Islet precursor cell (in vitro differentiated cells): ENCODE measurements at regions not wholly inside any gene's neighbourhood (a gene's known extent, or its start where the extent isn't known, plus 50 kb on each side); places are given as distances from the start of the nearest gene placed in this dataset.

Experiments used
- DNase-seq: peaks from one replicate; pipeline ENCODE4 v3.0.0-alpha.2; 2018

DNA sequence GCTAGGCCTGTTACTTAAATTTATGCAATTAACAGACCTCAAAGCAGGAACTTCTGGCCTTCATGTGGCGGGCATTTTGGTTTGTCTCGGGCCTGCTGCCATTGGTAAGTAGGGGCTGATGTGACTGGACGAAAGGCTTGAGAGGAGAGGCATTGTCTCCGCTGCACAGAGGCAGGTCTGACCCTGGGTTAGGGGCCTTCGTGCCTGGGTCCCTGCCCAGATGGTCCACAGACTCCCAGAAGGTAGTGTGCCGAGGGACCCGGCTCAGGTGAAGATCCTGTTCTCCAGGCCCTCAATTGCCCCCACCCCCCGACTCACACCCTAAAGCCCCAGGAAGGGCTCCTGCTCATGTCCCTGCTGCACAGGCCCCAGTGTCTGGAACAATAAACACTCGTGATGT, 764.9 kb downstream of the TMEM182 start:
- DNase-seq: no peak

DNA sequence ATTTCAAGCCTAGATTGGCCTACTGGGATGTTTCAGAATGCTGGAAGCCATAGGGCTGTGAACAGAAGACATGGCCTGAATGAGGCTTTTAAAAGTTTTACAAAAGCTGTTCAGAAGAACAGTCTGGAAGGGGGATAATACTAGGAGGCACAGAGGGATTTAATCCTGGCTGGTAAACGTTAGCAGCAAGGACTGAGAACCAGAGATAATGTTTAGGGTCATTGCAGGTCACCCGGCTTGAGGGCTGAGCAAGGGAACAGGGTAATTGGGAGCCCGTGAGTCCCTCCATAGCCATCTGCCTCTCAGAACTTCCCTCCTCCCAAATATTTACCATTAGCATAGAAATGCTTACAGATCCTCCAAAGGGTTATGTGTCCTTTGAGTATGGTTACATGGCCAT, 765.4 kb downstream of the TMEM182 start:
- DNase-seq: no peak

DNA sequence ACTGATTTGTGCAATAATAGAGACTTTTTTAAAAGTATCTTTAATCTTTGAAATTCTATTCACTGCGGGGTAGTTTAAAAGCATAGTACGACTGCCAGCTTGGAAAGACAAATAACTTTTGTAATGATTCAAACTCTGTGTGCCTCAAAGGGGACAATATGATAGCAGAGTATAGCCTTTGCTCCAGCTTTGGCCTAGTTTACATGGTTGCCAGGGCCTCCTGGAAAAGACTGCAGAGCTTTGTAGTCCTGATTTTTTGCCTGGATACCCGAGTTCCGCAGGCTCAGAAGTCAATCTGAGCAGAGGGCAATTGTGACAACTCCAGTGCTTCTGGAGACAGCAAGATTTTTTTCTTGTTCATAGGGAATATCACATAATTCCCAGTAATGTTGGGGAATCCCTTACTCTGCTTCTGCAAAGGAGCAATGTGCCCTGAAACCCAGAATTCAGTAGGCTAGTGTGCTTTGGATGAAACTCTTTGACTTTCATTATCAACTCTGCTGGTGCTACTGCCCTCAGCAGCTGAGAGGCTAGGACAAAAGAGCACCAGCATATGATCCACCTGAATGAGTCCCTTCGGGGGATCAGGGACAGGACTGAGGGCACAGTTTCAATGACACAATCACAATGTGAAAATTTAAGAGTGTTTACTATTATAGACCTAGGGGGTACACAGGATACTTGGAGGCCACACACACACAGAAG, 768.1 kb downstream of the TMEM182 start:
- DNase-seq: no peak

DNA sequence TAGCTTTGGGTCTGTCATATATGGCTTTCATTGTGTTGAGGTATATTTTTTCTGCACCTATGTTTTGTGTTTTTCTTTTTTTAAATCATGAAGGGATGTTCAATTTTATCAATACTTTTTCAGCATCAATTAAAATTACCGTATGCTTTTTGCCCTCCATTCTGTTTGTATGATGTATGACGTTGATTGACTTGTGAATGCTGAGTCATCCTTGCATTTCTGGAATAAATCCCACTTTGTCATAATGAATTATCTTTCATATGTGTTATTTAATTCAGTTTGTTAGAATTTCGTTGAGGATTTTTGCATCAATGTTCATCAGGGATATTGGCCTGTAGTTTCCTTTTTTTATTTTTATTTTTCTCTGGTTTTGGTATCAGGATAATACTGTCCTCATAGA, 790.9 kb downstream of the TMEM182 start:
- no peak for DNase-seq

DNA sequence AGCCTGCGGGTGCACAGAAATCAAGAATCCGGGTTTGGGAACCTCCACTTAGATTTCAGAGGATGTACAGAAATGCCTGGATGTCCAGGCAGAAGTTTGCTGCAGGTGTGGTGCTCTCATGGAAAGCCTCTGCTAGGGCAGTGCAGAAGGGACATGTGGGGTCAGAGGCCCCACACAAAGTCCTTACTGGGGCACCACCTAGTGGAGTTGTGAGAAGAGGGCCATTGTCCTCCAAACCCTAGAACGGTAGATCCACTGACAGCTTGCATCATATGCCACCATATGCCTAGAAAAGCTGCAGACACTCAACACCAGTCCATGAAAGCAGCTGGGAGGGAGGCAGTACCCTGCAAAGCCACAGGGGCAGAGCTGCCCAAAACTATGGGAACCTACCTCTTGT, 833.0 kb downstream of the TMEM182 start:
- no peak for DNase-seq

DNA sequence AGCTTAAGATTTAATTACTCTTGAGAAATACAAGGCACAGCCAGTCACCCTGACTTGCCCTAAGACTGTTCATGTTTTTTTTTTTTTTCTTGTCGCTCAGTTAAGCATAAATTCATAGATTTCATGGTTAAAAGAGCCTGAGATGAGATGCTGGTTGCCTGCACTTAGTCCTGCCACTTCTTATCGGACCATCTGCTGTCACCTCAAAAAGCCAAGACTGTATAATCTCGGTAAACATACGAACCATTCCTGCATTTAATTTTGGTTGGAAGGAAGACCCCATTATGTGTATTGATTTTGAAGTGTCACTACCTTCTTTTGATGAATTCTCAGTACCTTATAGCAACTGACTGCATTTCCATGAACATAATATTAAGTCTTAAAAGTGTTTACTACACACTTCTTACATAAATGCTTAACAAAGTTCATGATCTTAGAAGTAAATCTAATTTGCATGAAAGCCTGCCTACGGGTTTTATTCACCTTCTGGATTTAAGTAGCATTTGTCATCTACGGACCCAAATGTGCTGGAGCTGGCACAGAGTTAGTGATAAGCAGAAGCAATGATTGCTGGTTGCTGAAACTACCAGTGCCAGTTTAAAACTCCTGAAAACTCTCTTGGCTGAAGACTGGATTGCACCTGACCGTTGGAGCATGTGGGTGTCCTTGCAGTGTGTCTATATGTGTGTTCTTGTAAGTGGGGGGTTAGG, 843.4 kb downstream of the TMEM182 start:
- DNase-seq: no peak

DNA sequence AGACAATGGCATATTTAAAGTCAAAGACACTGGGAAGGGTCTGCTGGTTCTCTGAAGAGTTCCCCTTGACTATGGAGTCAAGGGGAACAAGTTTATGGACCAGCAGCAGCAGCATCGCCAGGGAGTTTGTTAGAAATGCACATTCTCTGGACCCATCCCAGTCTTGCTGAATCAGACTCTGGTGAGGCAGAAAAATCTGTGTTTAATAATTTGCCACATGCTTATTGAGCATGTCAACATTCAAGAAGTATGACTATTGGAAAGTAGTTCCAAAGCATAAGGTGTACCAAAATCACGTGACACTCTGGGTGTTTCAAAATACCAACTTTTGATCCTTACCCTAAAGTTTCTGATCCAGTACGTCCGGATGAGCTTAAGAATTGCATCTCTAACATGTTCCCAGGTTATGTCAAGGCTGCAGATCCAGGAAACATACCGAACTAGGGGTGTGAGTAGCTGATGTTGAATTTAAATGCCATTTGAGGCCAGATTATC, 853.8 kb downstream of the TMEM182 start:
- DNase-seq: no peak

DNA sequence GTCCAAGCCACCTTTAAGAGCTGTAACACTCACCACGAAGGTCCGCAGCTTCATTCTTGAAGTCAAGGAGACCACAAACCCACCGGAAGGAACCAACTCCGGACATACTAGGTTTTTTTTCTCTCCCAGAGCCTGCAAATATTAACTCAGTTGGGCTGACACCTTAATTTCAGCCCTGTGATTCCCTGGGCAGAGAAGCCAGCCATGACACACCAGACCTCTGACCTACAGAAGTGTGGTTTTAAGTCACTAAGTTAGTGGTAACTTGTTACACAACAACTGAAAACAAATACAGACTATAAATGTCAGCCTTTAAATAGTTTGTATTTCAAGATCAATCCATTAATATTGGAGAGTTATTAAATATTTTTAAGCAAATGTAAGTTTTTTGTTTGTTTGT, 855.1 kb downstream of the TMEM182 start:
- DNase-seq: no peak

DNA sequence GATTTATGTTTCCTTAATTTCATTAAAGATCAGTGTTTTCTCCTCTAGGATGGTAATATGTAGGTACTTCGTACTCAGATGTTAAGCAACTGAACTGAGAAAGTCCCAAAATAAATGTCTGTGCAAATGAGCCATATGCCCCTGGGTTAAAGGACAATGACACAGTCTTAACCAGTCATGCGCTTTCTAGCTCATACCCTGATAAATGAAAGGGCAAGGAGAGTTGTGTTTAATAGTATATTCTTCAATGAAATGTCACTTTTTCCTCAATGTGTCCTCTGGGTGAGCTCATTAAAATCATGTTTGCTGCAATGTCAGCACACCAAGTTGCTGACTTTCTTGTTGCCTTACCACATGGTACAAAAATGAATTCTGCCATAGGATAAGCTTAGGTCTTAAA, 856.3 kb downstream of the TMEM182 start:
- DNase-seq: no peak

DNA sequence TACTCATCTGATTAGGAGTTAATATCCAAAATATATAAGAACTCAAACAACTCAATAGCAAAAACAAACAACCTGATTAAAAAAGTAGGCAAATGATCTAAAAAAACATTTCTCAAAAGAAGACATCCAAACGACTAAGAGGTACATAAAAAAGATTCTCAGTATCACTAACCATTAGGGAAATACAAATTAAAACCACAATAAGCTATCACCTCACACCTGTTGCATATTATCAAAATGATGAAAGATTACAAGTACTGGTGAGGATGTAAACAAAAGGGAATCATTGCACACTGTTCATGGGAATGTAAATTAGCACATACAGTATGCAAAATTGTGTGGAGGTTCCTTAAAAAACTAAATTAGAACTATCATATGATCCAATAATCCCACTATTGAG, 865.5 kb downstream of the TMEM182 start:
- DNase-seq: no peak

DNA sequence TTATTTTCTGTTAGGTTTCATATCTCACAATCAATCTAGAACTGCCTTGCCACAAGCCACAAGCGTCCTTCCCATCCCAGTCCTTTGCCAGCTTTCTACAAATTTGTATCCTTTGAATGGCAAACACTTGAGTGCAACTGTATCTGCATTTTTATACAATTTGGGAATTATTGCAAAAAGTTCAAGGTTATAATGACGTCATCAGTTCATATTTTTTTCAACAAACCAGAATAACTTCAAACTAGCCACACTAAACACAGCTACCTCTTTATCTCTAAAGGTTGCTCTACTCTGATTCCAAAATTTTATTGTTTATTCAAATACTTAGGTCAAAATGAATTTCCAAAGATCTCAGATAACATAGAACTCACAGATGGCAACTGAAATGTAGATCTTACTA, 877.1 kb downstream of the TMEM182 start:
- no peak for DNase-seq

DNA sequence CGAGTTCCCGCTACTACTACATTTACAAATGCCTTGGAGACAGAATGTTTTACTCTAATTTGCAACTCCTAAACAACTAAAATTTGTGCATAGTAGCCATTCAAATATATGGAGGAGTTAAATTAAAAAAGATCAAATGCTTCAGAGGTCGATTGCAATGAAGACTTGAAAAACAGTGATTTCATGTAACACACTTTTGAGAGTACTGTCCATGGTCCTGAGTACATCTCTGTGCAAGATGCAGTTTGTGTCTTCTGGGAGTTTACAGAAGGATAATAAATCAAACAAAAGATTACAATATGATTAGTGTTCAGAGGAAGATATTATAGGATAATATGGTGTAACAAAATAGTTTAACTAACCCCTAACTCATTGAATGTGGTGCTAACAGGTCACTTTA, 894.7 kb downstream of the TMEM182 start:
- no peak for DNase-seq

DNA sequence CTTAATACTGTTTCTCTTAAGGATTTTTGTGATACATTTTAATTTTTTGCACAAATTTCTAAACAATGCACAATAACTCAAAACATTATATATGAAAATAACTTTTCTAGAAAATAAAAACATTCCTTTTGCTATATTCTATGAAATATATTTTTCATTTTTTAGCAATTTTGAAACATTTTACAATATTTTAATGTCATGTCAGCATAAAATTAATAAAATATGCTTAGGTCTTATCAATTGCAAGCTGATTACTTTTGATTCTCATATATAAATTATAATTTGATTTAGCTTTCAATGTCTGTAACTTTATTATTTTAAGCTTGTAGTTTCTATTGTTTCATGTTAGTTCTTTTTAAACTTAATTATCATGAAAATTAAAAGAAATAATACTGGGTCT, 898.7 kb downstream of the TMEM182 start:
- DNase-seq: no peak

DNA sequence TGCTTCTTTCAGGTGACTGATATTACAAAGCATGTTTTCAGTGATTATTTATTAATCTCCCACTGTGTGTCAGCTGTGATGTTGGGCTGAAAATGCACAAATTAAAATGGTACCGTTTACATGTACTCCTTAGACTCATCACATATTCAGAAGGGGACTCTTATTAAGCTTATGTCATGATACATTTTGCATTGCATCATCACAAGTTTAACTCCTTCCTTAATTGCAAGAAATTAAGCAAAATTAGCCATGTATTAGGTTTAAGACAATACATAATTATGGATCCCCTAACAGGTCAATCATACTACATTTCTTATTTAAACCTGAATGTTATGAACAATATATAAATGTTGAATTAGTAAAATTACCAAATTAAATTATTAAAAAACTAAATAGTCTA, 899.1 kb downstream of the TMEM182 start:
- no peak for DNase-seq

DNA sequence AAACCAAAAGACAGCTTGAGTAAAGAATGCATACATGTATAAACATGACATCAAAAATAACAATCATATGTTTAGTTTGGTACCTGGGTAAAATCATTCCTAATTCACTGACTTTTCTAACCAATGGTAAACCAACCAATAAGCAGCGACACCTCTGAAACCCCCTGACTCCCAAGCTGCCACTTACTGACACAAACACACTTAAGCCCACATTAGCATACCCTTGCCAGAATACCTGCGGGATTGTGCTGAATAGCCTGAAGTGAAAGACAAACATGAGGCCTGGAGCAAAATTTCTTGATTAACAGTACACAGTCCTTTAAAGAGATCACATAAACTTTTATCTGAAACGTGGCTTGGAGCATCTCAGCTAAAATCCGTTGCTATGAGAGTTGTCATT, 902.9 kb downstream of the TMEM182 start:
- no peak for DNase-seq

DNA sequence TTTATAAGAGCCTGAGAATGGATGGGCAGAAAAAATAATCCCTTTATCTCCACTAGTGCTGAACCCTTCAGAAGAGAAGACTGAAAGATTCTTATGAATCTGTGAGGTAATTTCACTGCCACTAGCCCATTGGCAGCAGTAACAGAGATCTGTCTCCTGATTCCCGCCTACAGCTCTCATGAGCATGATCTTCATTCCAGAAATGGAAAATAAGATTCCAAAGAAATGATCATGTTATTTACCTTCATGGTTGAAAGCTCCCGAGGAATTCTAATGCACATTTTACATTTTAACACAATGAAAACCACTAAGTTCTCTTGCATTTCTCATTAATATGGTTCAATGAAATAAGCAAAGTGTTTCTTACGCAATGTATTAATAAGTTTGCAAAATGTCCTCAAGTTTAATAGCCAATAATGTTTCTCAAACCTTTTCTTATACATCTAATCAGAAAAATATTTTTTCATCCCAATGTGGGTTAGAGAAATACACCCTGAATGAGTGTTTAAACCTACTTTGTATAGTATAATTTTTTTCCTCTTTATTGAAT, 905.6 kb downstream of the TMEM182 start:
- no peak for DNase-seq

DNA sequence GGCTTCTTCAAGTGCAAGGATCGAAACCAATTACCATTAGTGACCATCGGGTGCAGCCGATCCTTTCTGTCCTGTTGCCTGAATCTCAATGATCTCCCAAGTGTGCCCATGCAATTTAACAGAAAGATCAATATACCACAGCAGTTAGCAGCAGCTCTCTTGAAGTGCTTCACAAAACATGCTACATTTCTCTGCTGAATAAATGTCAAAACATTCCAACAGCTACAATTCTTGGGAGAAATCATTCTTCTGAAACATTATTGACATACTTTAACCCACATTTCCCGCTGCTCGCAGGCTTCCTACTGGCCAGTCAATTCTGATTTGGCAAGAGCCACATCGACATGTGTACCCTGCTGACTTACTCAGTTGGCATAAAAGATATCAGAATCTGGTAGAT, 907.7 kb downstream of the TMEM182 start:
- DNase-seq: no peak
